GM23338 (cell line): ENCODE measurements at regions not wholly inside any gene's neighbourhood (a gene's known extent, or its start where the extent isn't known, plus 50 kb on each side); places are given as distances from the start of the nearest gene placed in this dataset.
"Not testable (repeated sequence)": the region's sequence is repeated elsewhere in the genome, so short reads cannot be mapped to it uniquely, and the experiment has no call there.

Source experiments
- CTCF ChIP-seq, 2 experiments: fragments of 200-600 bp in 1 of 2; sonication (generic) in 1 of 2; conservative IDR thresholded peaks; 2 replicates each; pipeline versions ENCODE4 v1.5.1 to v1.6.1; 2016 to 2017; ENCODE audit warnings: antibody characterized with exemption in 2 of 2, low read depth in 2 of 2, mild to moderate bottlenecking in 2 of 2, moderate library complexity in 1 of 2
- EZH2 ChIP-seq: fragments of 200-600 bp; sonication (generic); IDR thresholded peaks from one replicate; pipeline ENCODE4 v1.8.0; 2017; ENCODE audit warnings: antibody characterized with exemption, mild to moderate bottlenecking, low read depth; ENCODE audit not compliant: unreplicated experiment
- EZH2phosphoT487 ChIP-seq: fragments of 200-600 bp; sonication (generic); IDR thresholded peaks from one replicate; pipeline ENCODE4 v1.8.1; 2018; ENCODE audit warnings: antibody characterized with exemption; ENCODE audit not compliant: unreplicated experiment
- REST ChIP-seq: IDR thresholded peaks from one replicate; pipeline ENCODE4 v1.6.1; 2018; ENCODE audit warnings: antibody characterized with exemption; ENCODE audit not compliant: unreplicated experiment

GRCh38 chr16:29180206-29180600, 195.4 kb downstream of the LAT start:
- TF ChIP-seq REST; CTCF (conservative IDR thresholded peaks at IDR 0.05; ENCODE audit: low read depth in 2 of 2); EZH2; EZH2phosphoT487: not testable (repeated sequence)
